Cerebellar nuclear complex (tissue), 1 donor: ENCODE measurements at regions not wholly inside any gene's neighbourhood (a gene's known extent, or its start where the extent isn't known, plus 50 kb on each side); places are given as distances from the start of the nearest gene placed in this dataset.

Experiments used
- DNase-seq, 2 experiments: peaks; one replicate each; lab custom pipeline; 2025; lab: John Stamatoyannopoulos, UW

DNA sequence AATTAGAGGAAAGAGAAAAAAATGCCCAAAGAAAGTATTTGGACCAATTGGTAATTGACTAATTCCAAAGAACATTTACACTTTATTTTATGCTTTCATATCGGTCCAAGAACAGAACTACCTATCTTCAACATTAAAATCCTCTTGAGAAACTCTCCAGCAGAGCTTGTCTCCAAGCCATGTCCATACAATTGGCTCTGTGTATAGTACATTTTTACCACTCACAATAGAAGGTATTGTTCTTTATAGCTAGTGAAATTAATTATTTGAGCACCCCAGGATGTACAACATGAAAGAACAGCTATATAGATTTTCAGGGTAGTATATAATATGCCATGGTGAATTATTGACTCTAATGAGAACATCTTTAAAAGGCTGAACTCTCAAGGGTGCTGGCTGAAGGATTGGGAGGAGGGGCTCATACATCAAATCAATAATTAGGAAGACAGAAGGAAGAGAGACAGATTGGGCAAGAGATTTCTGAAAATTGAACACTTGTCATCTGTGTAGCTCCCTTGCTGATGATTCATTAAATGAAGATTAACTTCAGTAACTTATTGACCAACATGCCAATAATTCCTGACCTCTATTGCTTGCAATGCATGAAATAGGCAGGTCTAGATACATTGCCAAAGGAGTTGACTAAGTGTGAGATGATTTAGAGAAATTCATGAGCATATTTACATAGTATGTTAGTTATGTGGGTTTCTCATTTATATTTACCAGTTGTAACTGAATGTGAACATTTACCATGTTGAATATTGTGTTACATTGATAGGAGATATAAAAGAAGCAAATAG is 249.7 kb downstream of the MTERF1 start:
- no peak for DNase-seq

DNA sequence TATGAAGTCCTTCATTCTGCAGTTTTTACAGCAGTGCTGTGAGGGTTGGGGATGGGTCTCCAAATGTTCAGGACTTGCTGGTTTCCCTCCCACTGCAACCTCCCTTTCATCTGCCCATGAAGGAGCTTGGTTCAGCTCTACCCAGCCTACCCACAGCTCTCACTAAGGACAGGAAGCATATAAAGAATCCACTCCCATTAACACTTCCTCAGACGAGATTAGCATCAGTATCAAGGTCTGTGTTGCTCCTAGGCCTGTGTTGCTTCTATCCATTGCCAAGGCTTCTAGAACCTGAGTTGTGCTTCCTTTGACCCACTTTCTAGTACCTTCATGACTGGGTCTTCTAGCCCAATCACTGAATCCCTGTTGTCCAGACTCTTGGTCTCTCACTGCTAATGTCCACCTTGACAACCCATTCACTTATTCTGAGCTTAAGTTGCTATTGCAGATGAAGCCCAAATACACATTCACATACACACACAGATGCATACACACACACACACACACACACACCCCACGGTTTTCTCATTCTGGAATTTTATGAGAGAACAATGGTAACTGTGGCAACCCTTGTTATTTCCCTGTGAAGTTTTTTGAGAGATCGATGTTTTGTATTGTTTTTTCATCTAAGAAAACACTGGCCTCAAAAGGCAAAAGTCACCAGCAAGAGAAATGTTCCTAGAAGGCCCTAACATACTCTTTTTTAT is 248.1 kb downstream of the MTERF1 start:
- no peak for DNase-seq

DNA sequence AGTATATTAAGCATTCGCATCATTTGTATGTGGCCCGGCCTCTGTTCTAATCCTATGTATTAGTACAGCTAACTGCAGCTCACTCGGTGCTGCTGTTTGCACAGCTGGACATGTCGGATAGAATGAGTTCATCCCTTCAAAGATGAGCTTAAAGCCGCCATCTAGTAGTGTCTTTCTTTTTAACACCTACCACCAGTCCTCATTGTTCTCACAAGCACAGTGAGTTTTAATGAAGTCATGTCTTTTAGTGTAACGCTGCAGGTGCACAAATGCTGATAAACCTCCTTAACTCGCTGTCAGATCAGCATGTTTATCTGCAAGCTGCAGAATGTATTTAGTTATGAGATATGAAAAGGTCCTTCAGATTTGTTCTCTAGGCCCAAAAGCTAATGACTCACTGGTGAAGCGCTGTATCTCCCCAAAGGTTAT is 247.5 kb downstream of the MTERF1 start:
- no peak for DNase-seq

GRCh38 chr7:91634485-91635177 is 245.9 kb downstream of the MTERF1 start:
- peak; percentile 52 to 76 for DNase-seq

- DNase-seq: no peak
Measured at GRCh38 chr7:91636129-91636724, 244.3 kb downstream of the MTERF1 start.

- DNase-seq: no peak
Measured at GRCh38 chr7:91636728-91637127, 243.8 kb downstream of the MTERF1 start.

GRCh38 chr7:91644256-91644655 is 236.2 kb downstream of the MTERF1 start:
- no peak for DNase-seq

- DNase-seq: no peak
Measured at GRCh38 chr7:91645542-91645941, 235.0 kb downstream of the MTERF1 start.

DNA sequence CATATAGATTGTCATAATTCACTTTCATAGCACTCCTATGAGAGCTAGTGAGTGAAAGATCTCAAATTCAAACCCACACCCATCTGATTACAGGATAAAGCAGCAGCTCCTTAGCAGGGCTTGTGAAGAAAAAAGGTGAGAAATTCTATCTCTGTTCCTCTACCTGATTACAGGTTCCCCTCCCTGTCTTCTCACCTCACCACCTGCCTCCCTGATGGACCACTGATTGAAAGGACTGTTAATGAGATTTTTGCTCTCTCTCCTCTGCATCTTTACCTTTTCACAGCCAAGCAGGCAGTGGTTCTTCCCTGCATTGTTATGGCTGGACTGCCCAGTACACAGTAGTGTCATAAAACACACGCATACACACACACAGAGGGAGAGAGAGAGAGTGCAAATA is 228.5 kb downstream of the MTERF1 start:
- DNase-seq: no peak

GRCh38 chr7:91653286-91653685 is 227.2 kb downstream of the MTERF1 start:
- no peak for DNase-seq

- DNase-seq: no peak
Measured at GRCh38 chr7:91655656-91656055, 224.8 kb downstream of the MTERF1 start.

- DNase-seq: no peak
Measured at GRCh38 chr7:91656541-91657482, 223.7 kb downstream of the MTERF1 start.

GRCh38 chr7:91657483-91658071 is 222.9 kb downstream of the MTERF1 start:
- no peak for DNase-seq

DNA sequence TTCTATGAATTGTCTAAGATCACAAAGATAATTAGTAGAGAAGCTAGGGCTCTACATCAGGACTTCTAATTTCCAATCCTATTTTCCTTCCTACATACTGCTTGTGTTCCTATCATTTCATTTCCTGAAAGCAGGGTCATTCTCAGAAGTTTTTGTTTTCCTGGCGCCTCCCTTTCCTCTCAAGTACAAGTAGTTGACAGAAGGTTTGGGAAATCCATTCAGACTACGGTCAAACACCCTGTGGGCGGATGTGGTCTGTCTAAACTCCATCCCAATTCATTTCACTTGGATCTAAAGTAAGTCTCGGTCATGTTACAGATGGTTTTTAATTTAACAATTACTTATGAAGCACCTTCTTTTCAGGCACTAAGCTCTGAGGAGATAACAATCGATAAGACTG is 221.4 kb downstream of the MTERF1 start:
- no peak for DNase-seq

DNA sequence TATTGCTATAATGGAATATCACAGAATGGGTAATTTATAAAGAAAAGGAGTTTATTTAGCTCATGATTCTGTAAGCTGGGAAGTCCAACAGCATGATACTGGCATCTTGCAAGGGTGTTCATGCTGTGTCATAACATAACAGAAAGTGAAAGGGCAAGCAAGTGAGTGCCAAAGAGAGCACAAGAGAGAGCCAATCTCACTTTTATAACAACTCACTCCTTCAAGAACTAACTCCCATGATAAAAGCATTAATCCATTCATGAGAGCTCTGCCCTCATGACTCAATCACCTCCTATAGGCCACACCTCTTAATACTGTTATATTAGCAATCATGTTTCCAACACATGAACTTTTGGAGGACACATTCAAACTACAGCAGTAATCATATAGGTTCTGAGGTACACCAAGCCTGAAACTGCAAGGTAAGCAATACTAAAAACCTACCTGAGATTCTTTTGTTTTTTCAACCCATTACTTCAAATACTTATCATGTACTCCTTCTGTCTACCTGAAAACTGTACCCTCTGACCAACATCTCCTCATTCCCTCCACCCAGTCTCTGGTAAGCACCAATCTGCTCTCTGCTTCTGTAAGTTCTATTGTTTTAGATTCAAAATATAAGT is 219.7 kb downstream of the MTERF1 start:
- DNase-seq: no peak

DNA sequence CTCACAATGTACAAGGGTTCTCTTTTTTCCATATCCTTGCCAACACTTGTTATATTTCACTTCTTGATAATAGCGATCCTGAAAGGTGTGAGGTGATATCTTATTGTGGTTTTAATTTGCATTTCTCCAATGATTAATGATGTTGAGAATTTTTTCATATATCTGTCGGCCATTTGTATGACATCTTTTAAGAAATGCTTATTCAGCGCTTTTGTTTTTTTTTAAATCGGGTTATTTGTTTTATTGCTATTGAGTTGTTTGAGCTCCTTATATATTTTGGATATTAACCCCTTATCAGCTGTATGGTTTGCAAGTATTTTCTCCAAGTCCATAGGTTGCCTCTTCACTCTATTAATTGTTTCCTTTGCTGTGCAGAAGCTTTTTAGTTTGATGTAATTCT is 218.8 kb downstream of the MTERF1 start:
- no peak for DNase-seq

DNA sequence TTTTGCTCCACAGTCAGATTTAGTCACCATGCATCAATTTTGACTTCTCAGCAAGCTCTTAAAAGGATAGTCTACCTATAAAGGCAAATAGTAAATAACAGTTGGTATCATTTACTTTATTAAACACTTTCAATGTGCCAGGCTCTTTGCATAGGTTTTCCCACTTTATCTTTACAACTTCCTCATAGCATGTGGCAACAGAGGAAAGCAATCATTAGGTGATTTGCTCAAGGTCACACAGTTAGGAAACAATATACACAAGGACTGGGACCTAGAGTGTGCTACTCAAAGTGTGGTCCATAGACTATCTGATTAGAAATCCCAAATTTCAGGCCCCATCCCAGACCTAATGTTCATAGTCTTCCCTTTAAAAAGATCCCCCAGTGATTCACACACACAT is 212.3 kb downstream of the MTERF1 start:
- no peak for DNase-seq

DNA sequence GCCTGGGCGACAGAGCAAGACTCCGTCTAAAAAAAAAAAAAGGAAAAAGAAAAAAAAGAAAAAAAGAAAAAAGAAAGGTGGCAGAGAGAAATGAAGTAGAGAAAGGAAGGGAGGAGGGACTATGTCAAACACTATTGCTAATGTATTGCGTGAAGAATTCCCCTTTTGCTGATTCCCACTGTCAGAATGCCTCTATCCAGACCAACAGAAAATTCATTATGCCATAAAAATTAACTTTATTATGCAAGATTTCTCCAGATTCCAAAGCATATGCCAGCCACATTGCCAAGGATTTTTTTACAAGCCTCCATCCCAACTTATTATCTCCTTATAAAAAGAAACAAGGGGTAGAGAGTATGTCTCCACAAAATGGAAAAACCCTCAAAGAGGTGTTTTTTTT is 209.3 kb downstream of the MTERF1 start:
- no peak for DNase-seq

- DNase-seq: no peak
Measured at GRCh38 chr7:91674470-91674869, 206.0 kb downstream of the MTERF1 start.

- DNase-seq: no peak
Measured at GRCh38 chr7:91681718-91682117, 198.8 kb downstream of the MTERF1 start.
